Lower lobe of right lung (tissue), 2 donors: ENCODE measurements at regions not wholly inside any gene's neighbourhood (a gene's known extent, or its start where the extent isn't known, plus 50 kb on each side); places are given as distances from the start of the nearest gene placed in this dataset.
A peak's percentile ranks its signal among the peaks of the same experiment; 100 is the strongest.

Experiments
- ATAC-seq, 2 donors: fragments of 200-7000 bp; cut with Tn5 transposase; one replicate each; pipeline ENCODE4 v1.9.1; 2020 to 2022; ENCODE audit warnings: mild to moderate bottlenecking in 2 of 2, moderate library complexity in 2 of 2
- DNase-seq: peaks from one replicate; pipeline ENCODE4 v3.0.0-alpha.2; 2020
- H3K27ac ChIP-seq: fragments of 200-600 bp; one replicate; pipeline ENCODE4 v1.8.0; 2022
- H3K27me3 ChIP-seq: fragments of 200-600 bp; one replicate; pipeline ENCODE4 v1.8.0; 2022; ENCODE audit warnings: low read depth
- H3K36me3 ChIP-seq: fragments of 200-600 bp; one replicate; pipeline ENCODE4 v1.8.0; 2022; ENCODE audit warnings: mild to moderate bottlenecking
- H3K4me1 ChIP-seq: fragments of 200-600 bp; one replicate; pipeline ENCODE4 v1.8.0; 2022
- H3K4me3 ChIP-seq: fragments of 200-600 bp; one replicate; pipeline ENCODE4 v1.8.0; 2022; ENCODE audit warnings: mild to moderate bottlenecking
- H3K9me3 ChIP-seq: fragments of 200-600 bp; one replicate; pipeline ENCODE4 v1.8.0; 2022
- intact Hi-C: fragments of 100-400 bp; cut with DNase I; formaldehyde crosslinking; loops from one replicate; pipeline ENCODE4 v1.11.0; 2022
- TF ChIP-seq, protein P1 (sequence below): fragments of 200-600 bp; IDR thresholded peaks from one replicate; pipeline ENCODE4 v1.8.0; 2022; ENCODE audit warnings: antibody characterized with exemption, mild to moderate bottlenecking
- donor health status: DM: no; HTN: yes; CAD: no; lungs with severe emphysema.

DNA sequence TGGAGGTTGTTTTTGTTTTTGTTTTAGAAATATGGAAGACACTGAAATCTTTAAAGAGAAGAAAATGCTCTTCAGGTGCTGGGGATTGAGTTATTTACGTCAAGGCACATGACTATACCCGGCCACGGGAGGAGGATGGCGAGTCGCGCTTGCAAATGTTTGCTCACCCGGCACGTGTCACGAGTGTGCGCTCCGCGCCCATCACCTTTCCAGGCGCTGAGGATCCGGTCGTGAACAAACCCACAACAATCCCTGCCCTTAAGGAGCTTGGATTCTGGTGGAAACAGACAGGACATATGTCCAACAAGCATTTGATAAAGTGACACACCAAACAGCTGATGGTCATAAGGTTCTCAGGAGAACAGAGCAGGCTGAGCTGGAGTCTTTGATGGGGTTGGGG, 715.5 kb downstream of the BRD1 start:
- TF ChIP-seq, protein P1, sequence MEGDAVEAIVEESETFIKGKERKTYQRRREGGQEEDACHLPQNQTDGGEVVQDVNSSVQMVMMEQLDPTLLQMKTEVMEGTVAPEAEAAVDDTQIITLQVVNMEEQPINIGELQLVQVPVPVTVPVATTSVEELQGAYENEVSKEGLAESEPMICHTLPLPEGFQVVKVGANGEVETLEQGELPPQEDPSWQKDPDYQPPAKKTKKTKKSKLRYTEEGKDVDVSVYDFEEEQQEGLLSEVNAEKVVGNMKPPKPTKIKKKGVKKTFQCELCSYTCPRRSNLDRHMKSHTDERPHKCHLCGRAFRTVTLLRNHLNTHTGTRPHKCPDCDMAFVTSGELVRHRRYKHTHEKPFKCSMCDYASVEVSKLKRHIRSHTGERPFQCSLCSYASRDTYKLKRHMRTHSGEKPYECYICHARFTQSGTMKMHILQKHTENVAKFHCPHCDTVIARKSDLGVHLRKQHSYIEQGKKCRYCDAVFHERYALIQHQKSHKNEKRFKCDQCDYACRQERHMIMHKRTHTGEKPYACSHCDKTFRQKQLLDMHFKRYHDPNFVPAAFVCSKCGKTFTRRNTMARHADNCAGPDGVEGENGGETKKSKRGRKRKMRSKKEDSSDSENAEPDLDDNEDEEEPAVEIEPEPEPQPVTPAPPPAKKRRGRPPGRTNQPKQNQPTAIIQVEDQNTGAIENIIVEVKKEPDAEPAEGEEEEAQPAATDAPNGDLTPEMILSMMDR, result no peak
- Histone ChIP-seq H3K27me3 (peaks cover 28% of the 10 kb centered on the region), H3K27ac (no peak overlapping the region), H3K9me3 (no peaks in the 10 kb centered on the region), H3K36me3 (no peaks in the 10 kb centered on the region), H3K4me1 (no peaks in the 10 kb centered on the region), H3K4me3 (no peak overlapping the region)
- ATAC-seq, result no peak
- intact Hi-C loops, result no loop called here
- DNase-seq, result no peak

DNA sequence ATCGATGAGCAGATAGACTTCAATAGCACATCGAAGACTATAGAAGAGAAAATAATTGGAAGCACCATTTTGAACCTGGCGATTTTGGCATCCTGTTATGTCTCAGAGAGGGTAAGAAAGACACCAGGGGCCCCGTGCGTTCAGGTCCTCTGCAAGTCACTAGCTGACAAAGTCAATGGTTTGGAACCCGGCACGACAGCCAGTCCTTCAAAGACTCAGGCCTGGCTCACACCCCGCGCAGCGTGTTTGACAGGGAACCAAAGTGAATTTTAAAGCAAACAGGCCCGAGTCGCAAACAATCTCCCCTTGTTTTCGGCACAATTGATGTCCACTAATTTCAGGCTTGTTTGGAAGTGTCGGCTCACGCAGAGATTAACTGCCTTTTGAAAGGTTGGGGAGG, 716.6 kb downstream of the BRD1 start:
- Histone ChIP-seq H3K27ac (no peak overlapping the region), H3K4me1 (no peaks in the 10 kb centered on the region), H3K4me3 (no peak overlapping the region), H3K36me3 (no peaks in the 10 kb centered on the region), H3K27me3 (peaks cover 32% of the 10 kb centered on the region), H3K9me3 (no peaks in the 10 kb centered on the region)
- TF ChIP-seq, protein P1, result no peak
- no peak for ATAC-seq
- DNase-seq, result no peak
- intact Hi-C loops, result no loop called here

DNA sequence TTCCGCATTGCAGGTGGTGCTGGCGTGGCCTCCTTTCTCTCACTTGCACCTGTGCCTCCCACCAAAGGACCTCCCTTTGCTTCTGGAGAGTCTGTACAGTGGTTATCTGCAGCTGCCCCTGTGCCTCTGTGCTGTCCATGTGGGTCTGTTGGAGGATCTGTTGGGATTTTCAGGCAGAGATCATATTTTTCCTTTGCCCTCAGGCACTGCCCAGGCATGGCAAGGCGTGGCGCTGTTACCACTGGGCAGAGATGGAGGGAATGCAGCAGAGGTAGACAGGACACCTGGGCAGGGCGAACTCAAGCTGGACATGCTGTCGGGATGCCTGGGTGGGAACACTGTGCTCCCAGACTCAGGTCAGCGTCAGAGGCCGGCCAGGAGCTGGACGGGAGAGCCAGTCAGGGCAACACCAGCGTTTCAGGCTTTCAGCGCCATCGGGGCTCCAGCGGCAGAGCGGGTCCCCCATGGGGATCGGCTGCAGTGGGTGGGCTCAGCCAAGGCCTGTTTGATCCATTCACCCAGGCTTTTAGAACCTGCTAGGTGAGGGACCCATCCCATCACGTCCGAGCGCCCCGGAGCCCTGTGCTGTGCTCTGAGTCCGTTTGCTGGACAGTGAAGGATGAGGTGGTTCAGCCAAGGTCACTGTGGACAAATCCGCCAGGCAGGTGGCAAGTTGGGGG, 718.9 kb downstream of the BRD1 start:
- intact Hi-C loops, result no loop called here
- no peak overlapping the region for H3K27ac ChIP-seq
- H3K27me3 ChIP-seq, result peaks cover 37% of the 10 kb centered on the region
- ATAC-seq (no peak), DNase-seq (no peak)
- TF ChIP-seq, protein P1, result no peak
- H3K36me3 ChIP-seq, result no peaks in the 10 kb centered on the region
- no peak overlapping the region for H3K4me3 ChIP-seq
- no peaks in the 10 kb centered on the region for H3K9me3 ChIP-seq
- H3K4me1 ChIP-seq, result no peaks in the 10 kb centered on the region

DNA sequence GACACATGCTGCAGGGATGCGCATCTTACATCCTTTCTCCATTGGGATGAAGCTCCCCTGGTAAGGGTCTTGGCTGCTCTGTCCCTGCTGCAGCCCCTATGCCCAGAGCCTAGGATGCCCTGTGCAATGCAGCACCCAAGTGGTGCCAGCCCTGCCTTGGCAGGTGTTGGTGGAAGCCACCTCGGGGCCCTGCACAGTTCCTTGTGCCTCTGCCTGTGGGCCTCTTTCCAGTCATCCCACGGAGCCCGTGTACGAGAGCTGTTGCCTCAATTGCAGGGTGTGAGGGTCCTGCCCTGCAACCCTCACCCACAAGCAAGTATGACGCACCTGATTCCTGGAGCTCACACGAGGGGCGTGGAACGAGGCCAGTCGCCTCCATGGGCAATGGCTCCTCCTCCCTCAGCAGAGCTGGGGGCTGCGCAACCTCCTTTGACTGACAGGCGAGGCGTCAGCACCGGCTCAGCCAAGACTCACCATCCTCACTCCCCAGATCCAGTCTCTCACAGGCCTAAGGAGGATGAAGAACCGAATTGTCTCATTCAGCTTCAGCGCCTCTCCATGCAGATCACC, 719.6 kb downstream of the BRD1 start:
- Histone ChIP-seq H3K27ac (no peak overlapping the region), H3K27me3 (peaks cover 37% of the 10 kb centered on the region), H3K4me3 (no peak overlapping the region), H3K36me3 (no peaks in the 10 kb centered on the region), H3K4me1 (no peaks in the 10 kb centered on the region), H3K9me3 (no peaks in the 10 kb centered on the region)
- TF ChIP-seq, protein P1, result no peak
- ATAC-seq (peak in 1 of 2 donors; percentile 18), DNase-seq (no peak)
- intact Hi-C loops, result no loop called here

DNA sequence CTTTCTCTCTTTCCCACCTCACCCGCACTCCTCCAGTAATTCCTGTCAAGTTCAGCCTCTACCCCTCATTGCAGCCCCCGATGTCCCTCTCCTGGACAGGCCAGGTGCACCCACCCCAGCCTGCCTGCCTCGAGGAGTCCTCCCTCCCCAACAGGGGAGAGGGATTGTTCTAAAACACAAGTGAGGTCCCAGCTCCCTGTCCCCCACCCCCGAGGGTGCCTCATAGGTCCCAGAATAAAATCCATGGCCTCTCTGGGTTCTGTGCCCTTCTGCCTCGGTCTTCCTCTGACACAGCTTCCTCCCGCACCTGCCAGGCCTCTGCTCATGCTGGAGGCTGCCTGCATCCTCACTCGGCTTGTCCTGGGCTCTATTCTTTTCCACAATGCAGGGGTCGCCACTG, 720.1 kb downstream of the BRD1 start:
- Histone ChIP-seq H3K4me3 (no peak overlapping the region), H3K9me3 (no peaks in the 10 kb centered on the region), H3K36me3 (no peaks in the 10 kb centered on the region), H3K4me1 (no peaks in the 10 kb centered on the region), H3K27ac (no peak overlapping the region), H3K27me3 (peaks cover 37% of the 10 kb centered on the region)
- intact Hi-C loops, result no loop called here
- TF ChIP-seq, protein P1, result no peak
- ATAC-seq, result no peak
- DNase-seq, result no peak
